Spleen (tissue), 7 donors: ENCODE measurements at regions not wholly inside any gene's neighbourhood (a gene's known extent, or its start where the extent isn't known, plus 50 kb on each side); places are given as distances from the start of the nearest gene placed in this dataset.

Experiments used
- CTCF ChIP-seq, 11 experiments: fragments of 200-600 bp in 7 of 11; fragments of 450-650 bp in 4 of 11; sonication (generic) in 4 of 11; IDR thresholded peaks in 8 of 11; conservative IDR thresholded peaks in 3 of 11; 1 replicate in 7 of 11; 2 replicates in 4 of 11; pipeline versions ENCODE4 v1.4.0 to v1.8.0; 2016 to 2021; ENCODE audit warnings: antibody characterized with exemption in 11 of 11, inconsistent platforms in 4 of 11, mild to moderate bottlenecking in 1 of 11
- POLR2A ChIP-seq, 3 donors: fragments of 450-650 bp; IDR thresholded peaks; one replicate each; pipeline ENCODE4 v1.5.1; 2017; ENCODE audit warnings: antibody characterized with exemption in 3 of 3, mild to moderate bottlenecking in 1 of 3
- POLR2AphosphoS5 ChIP-seq, 3 donors: sonication (generic); formaldehyde crosslinking; IDR thresholded peaks; one replicate each; pipeline ENCODE4 v1.5.1; 2017; ENCODE audit warnings: antibody characterized with exemption in 3 of 3
- donor health status: DM: no; HTN: no; CAD: no; lungs with moderate emphysema.
- donor health status: DM: no; HTN: no; CAD: no.
- donor health status: DM: no; HTN: no; CAD: no.

DNA sequence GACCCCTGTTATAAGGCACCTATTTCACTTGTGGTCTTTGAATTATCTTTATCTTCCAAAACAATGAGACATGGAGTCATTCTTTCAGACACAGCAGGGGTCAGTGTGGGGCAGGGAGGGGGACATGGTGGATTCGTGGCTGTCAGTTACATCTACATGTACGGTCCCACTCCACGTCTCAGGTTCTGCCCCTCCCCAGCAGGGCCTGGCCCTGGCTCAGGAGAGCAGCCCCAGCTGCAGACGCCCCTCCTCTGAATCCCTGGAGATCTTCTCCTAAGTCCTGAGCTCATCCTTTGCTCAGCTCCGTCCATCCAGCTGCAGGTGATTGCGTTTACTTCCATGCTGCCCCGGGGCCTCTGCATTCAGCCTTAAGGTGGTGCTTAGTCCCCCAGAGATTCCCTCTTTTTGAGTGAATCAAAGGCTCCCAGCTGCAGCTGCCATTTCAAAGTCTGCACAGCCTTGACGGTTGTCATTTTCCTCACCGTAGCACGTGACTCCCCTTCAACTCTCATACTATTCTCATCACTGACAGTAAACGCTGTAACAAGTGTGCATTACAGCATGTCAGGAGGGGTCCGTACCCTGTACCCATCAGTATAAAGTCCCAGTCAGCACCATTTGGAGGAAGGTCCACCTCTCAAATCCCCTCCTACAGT, 113.4 kb upstream of the TCERG1L start:
- TF ChIP-seq CTCF (IDR thresholded peaks at IDR 0.05 in 8 of 11, conservative IDR thresholded peaks at IDR 0.05 in 3 of 11) (no peak), POLR2A (IDR thresholded peaks at IDR 0.05) (no peak), POLR2AphosphoS5 (IDR thresholded peaks at IDR 0.05) (no peak)
